Lower leg skin (tissue), 4 donors: ENCODE measurements at regions not wholly inside any gene's neighbourhood (a gene's known extent, or its start where the extent isn't known, plus 50 kb on each side); places are given as distances from the start of the nearest gene placed in this dataset.

Experiments used
- DNase-seq, 2 donors: peaks; one replicate each; pipeline ENCODE4 v3.0.0-alpha.2; 2019; ENCODE audit warnings: low spot score in 2 of 2
- H3K4me3 ChIP-seq: fragments of 200-600 bp; sonication (generic); 2 replicates; pipeline ENCODE4 v1.5.1; 2017; ENCODE audit warnings: mild to moderate bottlenecking, low read depth; ENCODE audit not compliant: poor library complexity, severe bottlenecking
- CTCF ChIP-seq, 3 donors: fragments of 450-650 bp; IDR thresholded peaks; one replicate each; pipeline ENCODE4 v1.5.1; 2016; ENCODE audit warnings: antibody characterized with exemption in 3 of 3, mild to moderate bottlenecking in 3 of 3, moderate library complexity in 2 of 3
- POLR2A ChIP-seq, 2 donors: fragments of 450-650 bp; IDR thresholded peaks; one replicate each; pipeline ENCODE4 v1.6.1; 2016 to 2017; ENCODE audit warnings: antibody characterized with exemption in 2 of 2, mild to moderate bottlenecking in 1 of 2, moderate library complexity in 1 of 2
- WGBS, 2 donors: methylation state at CpG; one replicate each; pipeline ENCODE4 v1.1.5; 2018; 5-methylcytosine and 5-hydroxymethylcytosine counted together
- intact Hi-C: fragments of 100-400 bp; cut with DNase I; formaldehyde crosslinking; loops from one replicate; pipeline ENCODE4 v1.15.0; 2023; ENCODE audit warnings: low total_unique reads

- H3K4me3 ChIP-seq, result no peak overlapping the region
- no peak for DNase-seq
- intact Hi-C loops, result no loop called here
- TF ChIP-seq POLR2A (IDR thresholded peaks at IDR 0.05), result no peak
- no peak for TF ChIP-seq CTCF (IDR thresholded peaks at IDR 0.05)
- WGBS, 2 donors, result 83 to 86% methylated on average over 3 of the region's 3 CpGs
Measured at GRCh38 chr5:117230375-117230774, 655.8 kb upstream of the SEMA6A start.

- 0 to 57% methylated on average over 1 of the region's 1 CpG for WGBS, 2 donors
- intact Hi-C loops, result no loop called here
Measured at GRCh38 chr5:117220730-117221129, 646.1 kb upstream of the SEMA6A start.

GRCh38 chr5:117218789-117219188 is 644.2 kb upstream of the SEMA6A start:
- no peak for DNase-seq
- H3K4me3 ChIP-seq, result no peak overlapping the region
- WGBS, 2 donors, result 54 to 61% methylated on average over 2 of the region's 2 CpGs
- intact Hi-C loops, result no loop called here
- no peak for TF ChIP-seq POLR2A (IDR thresholded peaks at IDR 0.05)
- no peak for TF ChIP-seq CTCF (IDR thresholded peaks at IDR 0.05)

More at GRCh38 chr5:117220730-117221129, 646.1 kb upstream of the SEMA6A start:
- DNase-seq, result no peak
- TF ChIP-seq POLR2A (IDR thresholded peaks at IDR 0.05) (no peak), CTCF (IDR thresholded peaks at IDR 0.05) (no peak)
- no peak overlapping the region for H3K4me3 ChIP-seq

GRCh38 chr5:117212866-117213265 is 638.2 kb upstream of the SEMA6A start:
- no peak for DNase-seq
- 65 to 67% methylated on average over 1 of the region's 1 CpG for WGBS, 2 donors
- TF ChIP-seq POLR2A (IDR thresholded peaks at IDR 0.05) (no peak), CTCF (IDR thresholded peaks at IDR 0.05) (no peak)
- H3K4me3 ChIP-seq, result no peak overlapping the region
- intact Hi-C loops, result no loop called here

- WGBS, 2 donors, result 79 to 86% methylated on average over 1 of the region's 1 CpG
- intact Hi-C loops, result no loop called here
- TF ChIP-seq POLR2A (IDR thresholded peaks at IDR 0.05), result no peak
- no peak for TF ChIP-seq CTCF (IDR thresholded peaks at IDR 0.05)
- no peak for DNase-seq
- H3K4me3 ChIP-seq, result no peak overlapping the region
Measured at GRCh38 chr5:117210796-117211195, 636.2 kb upstream of the SEMA6A start.

- DNase-seq, result no peak
- TF ChIP-seq POLR2A (IDR thresholded peaks at IDR 0.05) (no peak), CTCF (IDR thresholded peaks at IDR 0.05) (no peak)
- intact Hi-C loops, result no loop called here
- H3K4me3 ChIP-seq, result no peak overlapping the region
- WGBS, 2 donors, result 93 to 94% methylated on average over 3 of the region's 3 CpGs
Measured at GRCh38 chr5:117209479-117209878, 634.9 kb upstream of the SEMA6A start.
